GM13976 (cell line): ENCODE measurements at regions not wholly inside any gene's neighbourhood (a gene's known extent, or its start where the extent isn't known, plus 50 kb on each side); places are given as distances from the start of the nearest gene placed in this dataset.
"Not testable (repeated sequence)": the region's sequence is repeated elsewhere in the genome, so short reads cannot be mapped to it uniquely, and the experiment has no call there.

Experiments used
- DNase-seq: peaks from one replicate; pipeline ENCODE4 v3.0.0; 2012; ENCODE audit warnings: low spot score
- in situ Hi-C: fragments of 300-500 bp; cut with MboI; formaldehyde crosslinking; loops from one replicate; pipeline ENCODE4 v1.12.0; 2022; ENCODE audit warnings: low sequenced_read_pairs, mixed read lengths, inconsistent platforms; ENCODE audit not compliant: unreplicated experiment
- TF ChIP-seq, protein P1 (sequence below): IDR thresholded peaks from 2 replicates; pipeline ENCODE4 v1.5.1; 2012; ENCODE audit warnings: borderline replicate concordance, mild to moderate bottlenecking; ENCODE audit not compliant: insufficient read depth; ENCODE audit errors: extremely low read depth, missing control alignments, control extremely low read depth

DNA sequence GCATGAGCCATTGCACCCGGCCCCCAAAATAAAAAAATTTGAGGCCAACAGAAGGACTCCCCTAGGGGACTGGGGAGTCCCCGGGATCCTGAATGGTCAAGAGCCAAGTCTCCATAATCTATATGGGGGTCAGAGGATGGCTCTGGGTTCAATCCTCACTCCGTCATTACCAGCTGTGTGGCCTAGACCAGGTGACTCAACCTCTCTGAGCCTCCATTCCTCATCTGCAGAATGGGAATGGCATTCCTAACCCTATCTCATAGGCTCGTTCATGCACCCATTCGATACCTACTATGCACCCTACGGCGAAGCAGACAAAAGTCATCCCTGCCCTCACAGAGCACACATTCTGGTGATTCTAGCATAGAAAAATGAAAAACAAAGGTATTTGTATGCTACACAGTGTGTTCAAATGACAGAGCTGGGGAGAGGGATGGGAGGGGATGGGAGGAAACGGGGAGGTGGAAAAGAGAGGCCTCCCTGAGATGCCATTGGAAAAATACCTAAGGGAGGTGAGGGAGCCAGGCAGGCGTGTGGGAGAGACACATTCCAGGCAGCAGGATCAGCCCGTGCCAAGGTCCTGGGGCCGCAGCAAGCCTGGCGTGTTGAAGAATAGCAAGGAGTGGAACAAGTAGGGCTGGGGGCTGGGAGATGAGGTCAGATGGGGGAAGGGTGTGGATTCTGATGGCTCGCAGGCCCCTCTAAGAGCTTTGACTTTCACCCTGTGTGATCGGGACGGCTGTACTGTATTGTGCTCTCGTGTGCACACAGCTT, 71.2 kb downstream of the RMI2 start:
- in situ Hi-C loops = loop anchor here (10.0 kb wide), 1 partner anchor 208 kb away; no protein-coding TSS in a partner anchor
- DNase-seq = no peak

DNA sequence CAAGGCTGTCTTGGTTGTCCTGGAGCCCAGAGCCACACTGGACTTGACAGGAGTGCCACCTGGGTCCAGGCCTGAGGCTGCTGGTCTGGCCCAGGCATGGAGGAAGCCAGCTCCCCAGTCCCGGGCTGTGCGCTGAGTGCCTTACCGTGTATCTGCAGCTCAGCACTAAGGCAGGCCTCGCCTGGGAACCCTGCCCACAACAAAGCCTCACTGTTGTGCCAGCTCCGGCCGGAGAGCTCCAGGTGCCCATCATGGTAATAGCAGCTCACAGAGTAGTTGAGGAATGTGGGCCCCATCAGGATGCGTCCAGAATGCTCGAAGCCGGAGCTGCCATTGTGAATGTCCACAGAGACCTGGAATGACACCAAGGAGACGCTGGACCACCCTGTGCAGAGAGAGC, 72.2 kb downstream of the RMI2 start:
- no peak for DNase-seq
- in situ Hi-C loops = loop anchor here (10.0 kb wide), 1 partner anchor 207 kb away; no protein-coding TSS in a partner anchor
- TF ChIP-seq, protein P1, sequence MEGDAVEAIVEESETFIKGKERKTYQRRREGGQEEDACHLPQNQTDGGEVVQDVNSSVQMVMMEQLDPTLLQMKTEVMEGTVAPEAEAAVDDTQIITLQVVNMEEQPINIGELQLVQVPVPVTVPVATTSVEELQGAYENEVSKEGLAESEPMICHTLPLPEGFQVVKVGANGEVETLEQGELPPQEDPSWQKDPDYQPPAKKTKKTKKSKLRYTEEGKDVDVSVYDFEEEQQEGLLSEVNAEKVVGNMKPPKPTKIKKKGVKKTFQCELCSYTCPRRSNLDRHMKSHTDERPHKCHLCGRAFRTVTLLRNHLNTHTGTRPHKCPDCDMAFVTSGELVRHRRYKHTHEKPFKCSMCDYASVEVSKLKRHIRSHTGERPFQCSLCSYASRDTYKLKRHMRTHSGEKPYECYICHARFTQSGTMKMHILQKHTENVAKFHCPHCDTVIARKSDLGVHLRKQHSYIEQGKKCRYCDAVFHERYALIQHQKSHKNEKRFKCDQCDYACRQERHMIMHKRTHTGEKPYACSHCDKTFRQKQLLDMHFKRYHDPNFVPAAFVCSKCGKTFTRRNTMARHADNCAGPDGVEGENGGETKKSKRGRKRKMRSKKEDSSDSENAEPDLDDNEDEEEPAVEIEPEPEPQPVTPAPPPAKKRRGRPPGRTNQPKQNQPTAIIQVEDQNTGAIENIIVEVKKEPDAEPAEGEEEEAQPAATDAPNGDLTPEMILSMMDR = no peak

More for the DNA sequence above, 71.2 kb downstream of the RMI2 start:
- TF ChIP-seq, protein P1 = no peak

DNA sequence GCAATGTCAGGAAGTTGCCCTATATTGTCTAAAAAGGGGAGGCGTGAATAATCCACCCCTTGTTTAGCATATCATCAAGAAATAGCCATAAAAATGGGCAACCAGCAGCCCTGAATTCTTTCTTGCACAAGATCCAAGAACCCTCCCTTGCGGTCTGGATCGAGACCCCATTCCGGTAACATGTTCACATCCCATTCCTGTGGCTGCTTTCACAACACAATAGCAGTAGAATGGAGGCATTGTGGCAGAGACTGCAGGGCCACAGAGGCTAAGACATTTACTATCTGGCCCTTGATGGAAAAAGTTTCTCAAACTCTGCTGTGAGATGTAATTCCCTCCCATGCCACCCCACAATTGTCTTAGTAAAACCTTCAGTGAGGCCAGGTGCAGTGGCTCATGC, 73.2 kb downstream of the RMI2 start:
- DNase-seq = no peak
- in situ Hi-C loops = loop anchor here (10.0 kb wide), 1 partner anchor 206 kb away; no protein-coding TSS in a partner anchor
- TF ChIP-seq, protein P1 = no peak

DNA sequence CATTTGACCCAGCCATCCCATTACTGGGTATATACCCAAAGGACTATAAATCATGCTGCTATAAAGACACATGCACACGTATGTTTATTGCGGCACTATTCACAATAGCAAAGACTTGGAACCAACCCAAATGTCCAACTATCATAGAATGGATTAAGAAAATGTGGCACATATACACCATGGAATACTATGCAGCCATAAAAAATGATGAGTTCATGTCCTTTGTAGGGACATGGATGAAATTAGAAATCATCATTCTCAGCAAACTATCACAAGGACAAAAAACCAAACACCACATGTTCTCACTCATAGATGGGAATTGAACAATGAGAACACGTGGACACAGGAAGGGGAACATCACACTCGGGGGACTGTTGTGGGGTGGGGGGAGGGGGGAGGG, 74.8 kb downstream of the RMI2 start:
- DNase-seq, in situ Hi-C loops: not testable (repeated sequence)

DNA sequence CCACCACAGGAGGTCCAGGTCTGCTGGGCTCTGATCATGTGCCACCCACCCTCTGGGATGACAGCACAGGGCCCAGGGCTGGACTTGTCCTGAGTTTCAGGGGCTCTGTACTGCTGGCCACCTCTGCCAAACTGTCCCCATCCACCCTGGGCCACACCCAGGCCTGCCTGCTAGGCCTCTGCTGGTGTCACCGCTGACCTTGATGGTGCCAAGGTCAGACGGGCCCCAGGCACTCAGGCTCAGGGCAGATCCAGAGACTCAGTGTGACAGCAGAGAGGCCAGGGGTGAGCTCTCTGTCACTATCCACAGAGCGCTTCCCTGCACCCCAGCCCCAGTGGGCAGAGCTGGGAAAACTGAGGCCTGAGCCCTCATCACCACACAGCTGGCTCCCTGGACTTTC, 75.6 kb downstream of the RMI2 start:
- in situ Hi-C loops = no loop called here
- DNase-seq = no peak
- TF ChIP-seq, protein P1 = no peak

DNA sequence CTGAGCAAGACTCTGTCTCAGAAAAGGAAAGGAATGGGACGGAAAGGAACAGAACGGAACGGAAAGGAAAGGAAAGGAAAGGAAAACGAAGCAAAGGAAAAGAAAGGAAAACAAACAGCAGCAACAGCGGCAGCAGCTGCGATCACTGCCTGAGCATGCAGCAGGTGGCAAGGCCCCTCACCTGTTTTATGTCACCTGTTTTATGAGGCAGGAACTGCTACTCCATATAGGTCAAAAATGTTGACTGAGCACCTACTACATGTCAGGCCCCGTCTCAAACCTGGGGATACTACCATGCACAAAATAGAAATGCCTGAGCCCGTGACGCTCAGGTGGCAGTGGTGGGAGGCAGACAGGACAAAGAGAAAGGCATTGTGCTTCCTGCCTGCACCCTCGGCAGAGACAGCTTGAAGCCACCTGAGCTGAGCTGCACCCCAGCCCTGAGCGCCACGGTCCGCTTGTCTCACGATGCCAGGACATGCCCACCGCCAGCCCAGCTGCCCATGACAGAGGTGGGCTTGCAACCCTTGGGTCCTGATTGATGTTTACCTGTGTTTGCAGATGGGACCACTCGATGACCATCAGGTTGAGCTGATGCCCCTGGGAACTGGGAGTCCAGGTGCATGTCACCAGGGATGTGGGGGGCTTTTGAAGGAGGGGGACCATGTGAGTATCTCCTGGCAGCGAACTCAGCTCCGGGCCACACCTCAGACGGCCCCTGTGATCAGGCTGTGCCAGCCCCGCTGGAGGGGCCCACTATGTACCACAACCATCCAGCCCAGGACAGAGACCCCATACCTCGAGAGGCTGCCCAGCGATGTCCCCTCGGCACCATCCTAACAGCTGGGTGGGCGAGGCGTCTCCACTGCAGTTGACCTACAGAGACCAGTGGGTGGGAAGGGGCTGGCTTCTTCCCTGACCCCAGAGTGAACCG, 77.4 kb downstream of the RMI2 start:
- no peak for DNase-seq
- in situ Hi-C loops = no loop called here
- TF ChIP-seq, protein P1 = no peak
